HCT116 (cell line): ENCODE measurements at regions not wholly inside any gene's neighbourhood (a gene's known extent, or its start where the extent isn't known, plus 50 kb on each side); places are given as distances from the start of the nearest gene placed in this dataset.

ENCODE experiments used
- ATAC-seq: fragments of 200-7000 bp; cut with Tn5 transposase; 2 replicates; pipeline ENCODE4 v1.9.1; 2020; ENCODE audit warnings: mild to moderate bottlenecking, moderate library complexity
- BruUV-seq: library from RNA; stranded (reverse); fragments of 400-500 nt; replicated peaks from 2 replicates; lab custom pipeline; 2021; lab: Mats Ljungman, UMichigan
- CTCF ChIA-PET: fragments of 300-600 bp; sonication (Branson Sonifier 250); formaldehyde crosslinking; loops from one replicate; lab custom pipeline; 2021; ENCODE audit warnings: antibody characterized with exemption; lab: Charles Lee
- POLR2A ChIA-PET: fragments of 300-600, 350-600 bp; sonication (Branson Sonifier 250); formaldehyde crosslinking; loops from one replicate; lab custom pipeline; 2021; ENCODE audit warnings: antibody characterized with exemption; lab: Charles Lee
- RAD21 ChIA-PET, 2 experiments: fragments of 300-600 bp; sonication (Branson Sonifier 250); formaldehyde crosslinking; loops; one replicate each; lab custom pipeline; 2023; ENCODE audit warnings: low total read pairs in 2 of 2; ENCODE audit not compliant: uncharacterized antibody in 2 of 2, unreplicated experiment in 2 of 2, low non-redundant PET in 1 of 2; lab: Charles Lee
- DNase-seq: peaks from one replicate; pipeline ENCODE4 v3.0.0-alpha.2; 2010; ENCODE audit warnings: low read depth, low spot score
- H2AFZ ChIP-seq: fragments of 200-600 bp; shearing (Covaris generic), sonication (generic); 2 replicates; pipeline ENCODE4 v1.6.1; 2017; ENCODE audit warnings: low read depth, mixed run types, mixed read lengths, antibody characterized with exemption, low read length; ENCODE audit not compliant: poor library complexity, severe bottlenecking
- H3K27ac ChIP-seq: 2 replicates; pipeline ENCODE4 v1.5.1; 2012; ENCODE audit warnings: low read depth, low read length
- H3K27me3 ChIP-seq: fragments of 200-600 bp; sonication (generic); 2 replicates; pipeline ENCODE4 v1.6.1; 2016; ENCODE audit warnings: mixed run types, low read length, mixed read lengths; ENCODE audit not compliant: insufficient read depth
- H3K36me3 ChIP-seq, 2 experiments: fragments of 200-500 bp in 1 of 2; fragments of 200-600 bp in 1 of 2; sonication (Bioruptor generic) in 1 of 2; sonication (generic) in 1 of 2; 2 replicates each; pipeline versions ENCODE4 v1.5.1 to v1.6.1; 2014 to 2016; ENCODE audit warnings: low read length in 2 of 2, inconsistent platforms in 1 of 2, mixed read lengths in 1 of 2, mixed run types in 1 of 2; ENCODE audit not compliant: insufficient read depth in 2 of 2, control insufficient read depth in 1 of 2
- H3K4me1 ChIP-seq, 2 experiments: fragments of 200-600 bp in 1 of 2; sonication (generic) in 1 of 2; 2 replicates each; pipeline versions ENCODE4 v1.5.1 to v1.6.1; 2012 to 2017; ENCODE audit warnings: low read length in 2 of 2, inconsistent platforms in 1 of 2, mild to moderate bottlenecking in 1 of 2, mixed read lengths in 1 of 2, mixed run types in 1 of 2, moderate library complexity in 1 of 2; ENCODE audit not compliant: insufficient read depth in 2 of 2, control insufficient read depth in 1 of 2
- H3K4me2 ChIP-seq: fragments of 200-600 bp; sonication (generic); 2 replicates; pipeline ENCODE4 v1.6.1; 2017; ENCODE audit warnings: mixed run types, low read length, mixed read lengths
- H3K4me3 ChIP-seq, 2 experiments: fragments of 200-600 bp in 1 of 2; sonication (generic) in 1 of 2; replicated peaks in 1 of 2; 2 replicates each; pipeline ENCODE4 v1.5.1; 2011 to 2016; ENCODE audit warnings: low read length in 2 of 2, control low read depth in 1 of 2, low read depth in 1 of 2, mild to moderate bottlenecking in 1 of 2, mixed read lengths in 1 of 2, mixed run types in 1 of 2
- H3K79me2 ChIP-seq: fragments of 200-600 bp; sonication (generic); 2 replicates; pipeline ENCODE4 v1.6.1; 2017; ENCODE audit warnings: mild to moderate bottlenecking, mixed run types, low read length, moderate library complexity, mixed read lengths; ENCODE audit not compliant: insufficient read depth
- H3K9ac ChIP-seq: fragments of 200-600 bp; sonication (generic); 2 replicates; pipeline ENCODE4 v1.6.1; 2016; ENCODE audit warnings: low read length, mixed read lengths
- H3K9me2 ChIP-seq: fragments of 200-600 bp; sonication (generic), shearing (Covaris generic); 2 replicates; pipeline ENCODE4 v1.6.1; 2017; ENCODE audit warnings: mixed run types, mild to moderate bottlenecking, moderate library complexity; ENCODE audit not compliant: insufficient read depth
- H3K9me3 ChIP-seq, 2 experiments: fragments of 200-500 bp in 1 of 2; fragments of 200-600 bp in 1 of 2; sonication (Bioruptor generic) in 1 of 2; sonication (generic) in 1 of 2; 2 replicates each; pipeline ENCODE4 v1.6.1; 2014 to 2017; ENCODE audit warnings: low read length in 2 of 2, mixed read lengths in 2 of 2, inconsistent platforms in 1 of 2, low read depth in 1 of 2, mild to moderate bottlenecking in 1 of 2, mixed run types in 1 of 2, moderate library complexity in 1 of 2; ENCODE audit not compliant: control insufficient read depth in 1 of 2, insufficient read depth in 1 of 2
- H4K20me1 ChIP-seq: fragments of 200-600 bp; sonication (generic), shearing (Covaris generic); 2 replicates; pipeline ENCODE4 v1.6.1; 2017; ENCODE audit warnings: mixed run types, mild to moderate bottlenecking, moderate library complexity; ENCODE audit not compliant: insufficient read depth
- ATF3 ChIP-seq: IDR thresholded peaks from 2 replicates; pipeline ENCODE4 v1.6.1; 2012
- CEBPB ChIP-seq: IDR thresholded peaks from 2 replicates; pipeline ENCODE4 v1.6.1; 2012; ENCODE audit warnings: low read depth
- CTCF ChIP-seq, 3 experiments: fragments of 200-600 bp in 1 of 3; sonication (generic) in 1 of 3; IDR thresholded peaks in 2 of 3; conservative IDR thresholded peaks in 1 of 3; 2 replicates each; pipeline ENCODE4 v1.5.1; 2012 to 2017; ENCODE audit warnings: low read depth in 2 of 3, low read length in 2 of 3, antibody characterized with exemption in 1 of 3, borderline replicate concordance in 1 of 3, control low read depth in 1 of 3, mild to moderate bottlenecking in 1 of 3, mixed read lengths in 1 of 3, mixed run types in 1 of 3, moderate library complexity in 1 of 3; ENCODE audit not compliant: insufficient read depth in 1 of 3
- EGR1 ChIP-seq: IDR thresholded peaks from 2 replicates; pipeline ENCODE4 v1.6.1; 2012; ENCODE audit warnings: low read depth
- ELF1 ChIP-seq: IDR thresholded peaks from 2 replicates; pipeline ENCODE4 v1.6.1; 2012; ENCODE audit warnings: low read depth, borderline replicate concordance
- EZH2 ChIP-seq: fragments of 200-600 bp; sonication (generic); IDR thresholded peaks from 2 replicates; pipeline ENCODE4 v1.6.1; 2017; ENCODE audit warnings: antibody characterized with exemption, mixed run types
- EZH2phosphoT487 ChIP-seq: fragments of 200-600 bp; IDR thresholded peaks from 2 replicates; pipeline ENCODE4 v1.6.1; 2018; ENCODE audit warnings: antibody characterized with exemption, borderline replicate concordance
- FOSL1 ChIP-seq: IDR thresholded peaks from 2 replicates; pipeline ENCODE4 v1.6.1; 2012; ENCODE audit warnings: low read depth
- JUND ChIP-seq: IDR thresholded peaks from 2 replicates; pipeline ENCODE4 v1.6.1; 2012
- MAX ChIP-seq: IDR thresholded peaks from 2 replicates; pipeline ENCODE4 v1.6.1; 2012
- POLR2A ChIP-seq: IDR thresholded peaks from 2 replicates; pipeline ENCODE4 v1.7.0; 2011; ENCODE audit warnings: borderline replicate concordance; ENCODE audit not compliant: insufficient read depth, insufficient read length; ENCODE audit errors: extremely low read depth
- POLR2AphosphoS5 ChIP-seq: IDR thresholded peaks from 2 replicates; pipeline ENCODE4 v1.6.1; 2011; ENCODE audit warnings: mild to moderate bottlenecking, low read depth, low read length, moderate library complexity
- REST ChIP-seq: IDR thresholded peaks from 2 replicates; pipeline ENCODE4 v1.6.1; 2012; ENCODE audit warnings: low read depth
- SIN3A ChIP-seq: IDR thresholded peaks from 2 replicates; pipeline ENCODE4 v1.6.1; 2012; ENCODE audit warnings: low read depth
- SP1 ChIP-seq: IDR thresholded peaks from 2 replicates; pipeline ENCODE4 v1.6.1; 2012; ENCODE audit warnings: low read depth
- SRF ChIP-seq: IDR thresholded peaks from 2 replicates; pipeline ENCODE4 v1.6.1; 2012; ENCODE audit warnings: low read depth
- YY1 ChIP-seq: IDR thresholded peaks from 2 replicates; pipeline ENCODE4 v1.6.1; 2011; ENCODE audit warnings: low read length, low read depth, moderate library complexity, mild to moderate bottlenecking; ENCODE audit not compliant: insufficient replicate concordance; ENCODE audit errors: extremely low read depth
- ZBTB33 ChIP-seq: IDR thresholded peaks from 2 replicates; pipeline ENCODE4 v1.6.1; 2011; ENCODE audit warnings: mild to moderate bottlenecking, low read length, moderate library complexity; ENCODE audit not compliant: insufficient replicate concordance; ENCODE audit errors: extremely low read depth
- ZFX ChIP-seq: fragments of 450-650 bp; IDR thresholded peaks from 2 replicates; pipeline ENCODE4 v1.6.1; 2017
- ZNF274 ChIP-seq: fragments of 200-500 bp; sonication (Bioruptor generic); IDR thresholded peaks from 2 replicates; pipeline ENCODE4 v1.6.1; 2014; ENCODE audit warnings: mild to moderate bottlenecking, low read depth, low read length, inconsistent platforms
- intact Hi-C: fragments of 100-400 bp; cut with micrococcal nuclease; formaldehyde crosslinking; loops from 2 replicates; pipeline ENCODE4 v1.10.0; 2022

GRCh38 chr2:120446236-120447126, 100.5 kb downstream of the INHBB start:
- Histone ChIP-seq H3K36me3 (no peaks in the 10 kb centered on the region), H3K9ac (no peak overlapping the region), H3K9me2 (no peaks in the 10 kb centered on the region), H4K20me1 (no peaks in the 10 kb centered on the region), H3K79me2 (no peaks in the 10 kb centered on the region), H3K27ac (no peak overlapping the region), H3K4me2 (no peak overlapping the region), H3K4me1 (peaks cover 10 to 25% of the 10 kb centered on the region in 2 experiments), H3K9me3 (no peaks in the 10 kb centered on the region), H3K27me3 (no peaks in the 10 kb centered on the region), H3K4me3 (no peak overlapping the region)
- intact Hi-C loops, result no loop called here
- BruUV-seq, result no TSS peak
- DNase-seq (no peak), ATAC-seq (no peak)
- ChIA-PET CTCF (no interaction called here), RAD21 (no interaction called here), POLR2A (no interaction called here)
- no peak for TF ChIP-seq CTCF (IDR thresholded peaks at IDR 0.05 in 2 of 3, conservative IDR thresholded peaks at IDR 0.05 in 1 of 3; ENCODE audit: borderline replicate concordance in 1 of 3, insufficient read depth in 1 of 3, low read depth in 2 of 3, low read length in 2 of 3)
- no peak for TF ChIP-seq SP1
- no peak for TF ChIP-seq ATF3
- TF ChIP-seq ZFX, result no peak
- no peak for TF ChIP-seq CEBPB
- no peak for TF ChIP-seq MAX
- TF ChIP-seq REST, result no peak
- no peak for TF ChIP-seq JUND
- no peak for TF ChIP-seq POLR2A
- no peak for TF ChIP-seq ELF1
- no peak for TF ChIP-seq YY1
- TF ChIP-seq EGR1, result no peak
- TF ChIP-seq SRF, result no peak
- TF ChIP-seq SIN3A, result no peak
- no peak for TF ChIP-seq ZNF274
- no peak for TF ChIP-seq POLR2AphosphoS5
- no peak for TF ChIP-seq ZBTB33
- no peak for TF ChIP-seq EZH2
- TF ChIP-seq FOSL1, result no peak
- TF ChIP-seq EZH2phosphoT487, result no peak
- TF ChIP-seq, all 23 proteins: peak for 0
- H2AFZ ChIP-seq, result no peak overlapping the region
